NOMO-1 treated with DMSO at 0.1 percent for 48 hours (cell line): ENCODE measurements at regions not wholly inside any gene's neighbourhood (a gene's known extent, or its start where the extent isn't known, plus 50 kb on each side); places are given as distances from the start of the nearest gene placed in this dataset.
"Not testable (repeated sequence)": the region's sequence is repeated elsewhere in the genome, so short reads cannot be mapped to it uniquely, and the experiment has no call there.

Experiments used
- DNase-seq: peaks from one replicate; lab custom pipeline; 2025; ENCODE audit not compliant: unreplicated experiment; lab: John Stamatoyannopoulos, UW

DNA sequence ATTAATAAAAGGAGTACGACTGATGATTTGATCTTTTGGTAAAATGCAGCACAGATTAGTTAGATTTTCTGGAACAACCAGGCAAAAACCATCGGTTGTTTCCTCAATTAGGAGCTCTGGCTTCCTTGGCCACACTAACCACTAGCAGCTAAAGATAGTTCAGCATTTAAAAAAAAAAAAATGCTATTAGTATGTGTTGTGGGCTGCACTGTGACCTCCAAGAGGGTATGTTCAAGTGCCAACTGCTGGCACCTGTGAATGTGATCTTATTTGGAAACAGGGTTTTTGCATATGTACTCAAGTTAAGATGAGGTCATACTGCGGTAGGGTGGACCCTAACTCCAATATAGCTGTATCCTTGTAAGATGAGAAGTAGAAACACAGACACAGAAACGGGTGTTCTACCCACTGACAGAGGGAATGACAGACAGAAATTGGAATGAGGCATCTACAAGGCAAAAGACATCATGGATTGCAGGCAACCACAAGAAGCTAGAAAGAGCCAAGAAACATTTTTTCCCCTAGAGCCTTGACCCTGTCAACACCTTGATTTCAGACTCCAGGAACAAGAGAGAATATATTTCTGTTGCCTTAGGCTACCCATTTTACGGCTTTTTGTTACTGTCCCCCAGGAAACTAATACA, 534.6 kb upstream of the ROBO2 start:
- DNase-seq: no peak

DNA sequence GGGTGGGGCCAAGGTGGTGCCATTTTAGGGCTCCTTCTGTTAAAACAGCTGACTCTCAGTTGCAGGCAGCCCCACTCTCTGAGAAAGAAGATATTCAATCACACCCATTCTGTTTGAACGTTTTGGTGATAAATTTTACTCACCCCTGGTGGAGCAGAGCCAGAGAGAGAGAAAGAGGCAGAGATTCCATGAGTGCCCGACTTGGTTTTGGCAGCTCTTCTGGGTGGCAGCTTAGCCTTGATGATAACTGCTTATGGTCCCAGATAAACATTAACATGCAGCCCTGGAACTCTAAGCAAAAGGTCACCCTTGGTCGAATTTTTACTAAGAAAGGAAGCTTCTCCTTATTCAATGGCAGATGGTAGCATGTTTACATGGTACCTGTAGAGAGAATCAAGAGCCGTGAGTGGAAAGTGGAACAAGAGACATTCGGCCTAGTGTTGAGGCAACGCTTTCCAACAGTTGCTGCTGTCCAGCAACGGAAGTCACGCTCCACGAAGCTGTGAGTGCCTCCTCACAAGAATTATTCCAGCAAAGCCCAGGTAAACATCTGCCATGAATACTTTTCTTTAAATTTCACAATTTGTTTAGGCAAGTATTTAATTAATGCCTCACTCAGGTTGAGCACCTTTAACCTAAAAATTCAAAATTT, 530.6 kb upstream of the ROBO2 start:
- DNase-seq: no peak

DNA sequence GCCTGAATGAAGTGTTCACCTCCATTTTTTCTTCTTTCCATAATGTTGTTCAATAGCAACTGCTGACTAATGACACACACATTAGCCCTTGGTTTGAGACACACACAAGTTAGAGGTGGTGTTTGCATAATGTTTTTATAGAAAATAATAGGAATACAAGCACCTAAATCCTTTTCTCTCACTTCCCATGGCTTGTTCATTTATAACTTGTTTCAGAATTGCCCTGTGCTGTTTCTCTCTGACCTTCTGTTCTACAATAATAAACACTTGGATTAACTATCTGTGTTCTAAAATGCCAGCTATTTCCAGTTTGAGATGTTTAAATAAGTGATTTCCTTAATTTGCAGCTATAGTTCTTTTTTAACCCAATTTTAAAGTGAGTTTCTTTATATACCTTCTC, 525.1 kb upstream of the ROBO2 start:
- no peak for DNase-seq

DNA sequence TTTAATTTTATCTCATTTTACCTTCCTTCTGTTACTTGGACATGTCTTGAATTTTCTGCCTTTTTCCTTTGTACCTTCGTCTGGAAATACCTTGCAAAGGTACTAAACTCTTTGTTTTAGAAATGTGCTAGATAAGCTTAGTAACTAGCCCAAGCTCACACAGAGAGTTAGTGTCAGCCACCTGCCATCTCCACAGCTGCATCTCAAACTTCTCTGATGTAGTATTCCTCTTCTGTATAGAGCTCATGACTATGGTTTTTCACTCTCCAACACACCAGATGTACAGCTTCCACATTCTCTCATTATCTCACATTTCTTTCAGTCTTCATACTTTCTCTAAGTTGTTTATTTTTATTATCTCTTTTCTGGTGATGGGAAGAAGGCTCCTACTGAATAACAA, 516.6 kb upstream of the ROBO2 start:
- DNase-seq: no peak

DNA sequence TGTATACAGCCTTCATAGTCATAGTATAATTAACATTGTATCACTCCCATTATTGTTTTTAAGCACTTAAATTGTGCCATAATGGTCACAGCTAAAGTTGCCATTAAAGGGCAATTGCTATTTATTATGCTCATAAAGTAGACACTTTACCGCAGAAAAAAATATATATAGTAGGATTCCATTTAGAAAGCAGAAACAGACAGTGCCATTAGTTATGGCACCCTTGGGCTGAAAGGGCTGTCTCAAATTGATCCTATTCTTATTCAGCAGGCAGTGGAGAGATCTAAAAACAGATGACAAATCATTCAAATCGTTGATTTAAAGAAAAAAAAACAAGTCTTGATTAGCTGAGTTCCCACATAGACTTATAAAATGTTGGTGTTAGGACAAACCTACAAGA, 514.2 kb upstream of the ROBO2 start:
- DNase-seq: no peak

DNA sequence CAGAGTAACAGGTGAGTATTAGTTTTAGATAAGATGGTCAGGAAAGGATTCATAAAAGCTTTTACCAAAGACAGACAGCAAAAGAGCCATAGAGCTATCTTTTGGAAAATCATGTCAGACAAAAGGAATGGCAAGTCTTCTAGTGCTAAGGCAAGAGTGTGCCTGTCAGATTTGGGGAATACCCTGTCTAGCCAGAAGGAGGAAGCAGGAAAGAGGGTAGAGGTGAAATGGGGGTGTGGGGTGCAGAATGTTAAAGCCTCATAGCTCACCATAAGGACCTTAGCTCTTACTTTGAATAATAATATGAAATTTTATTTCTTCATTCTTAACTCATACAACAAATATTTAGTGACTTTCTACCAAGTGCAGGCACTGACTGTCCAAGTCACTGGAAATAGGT, 512.1 kb upstream of the ROBO2 start:
- DNase-seq: no peak

DNA sequence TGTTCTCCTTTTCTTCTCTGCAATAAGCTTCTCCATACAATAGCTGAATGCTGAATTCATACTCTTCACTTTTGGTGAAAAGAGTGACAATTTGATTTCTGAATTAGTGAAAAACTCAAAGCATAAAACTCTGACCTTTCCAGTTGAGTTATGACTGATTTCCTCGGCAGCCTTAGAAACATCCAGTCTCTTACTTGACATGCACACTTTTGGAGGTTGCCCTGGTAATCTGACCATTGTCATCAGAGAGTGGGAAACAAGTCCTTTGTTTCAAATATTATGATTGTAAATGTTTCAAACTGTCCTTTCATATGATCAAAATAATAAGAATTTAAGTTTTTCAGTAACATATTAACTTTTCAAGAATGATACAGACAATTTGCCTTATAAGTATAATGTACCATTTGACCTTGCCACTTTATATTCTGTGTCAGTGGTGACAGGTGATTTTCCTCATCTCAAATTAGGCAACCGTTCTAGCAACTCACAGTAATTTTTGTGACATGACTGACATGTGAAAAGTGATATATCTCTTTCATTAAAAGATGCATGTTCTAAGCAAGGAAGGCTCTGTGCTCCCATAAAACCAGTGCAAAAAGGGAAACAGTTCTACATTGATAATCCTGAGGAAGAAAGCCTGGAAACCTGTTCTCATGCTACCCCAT, 507.6 kb upstream of the ROBO2 start:
- DNase-seq: no peak

DNA sequence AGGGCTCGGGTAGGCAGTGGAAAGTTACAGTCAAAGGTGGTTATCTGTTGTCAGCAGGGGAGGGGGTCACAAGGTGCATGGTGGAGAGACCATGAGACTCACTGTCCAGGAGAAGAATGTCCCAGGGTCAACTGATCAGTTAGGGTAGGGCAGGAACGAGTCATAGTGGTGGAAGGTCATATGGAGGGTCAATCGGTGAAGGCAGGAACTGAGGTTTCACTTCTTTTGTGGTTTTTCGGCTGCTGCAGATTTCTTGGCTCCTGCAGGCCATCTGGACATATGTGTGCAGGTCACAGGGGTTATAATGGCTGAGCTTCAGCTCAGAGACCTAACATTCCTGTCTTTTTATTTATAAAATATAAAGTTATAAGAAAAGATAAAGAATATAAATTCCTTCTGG, 506.2 kb upstream of the ROBO2 start:
- not testable (repeated sequence) for DNase-seq

DNA sequence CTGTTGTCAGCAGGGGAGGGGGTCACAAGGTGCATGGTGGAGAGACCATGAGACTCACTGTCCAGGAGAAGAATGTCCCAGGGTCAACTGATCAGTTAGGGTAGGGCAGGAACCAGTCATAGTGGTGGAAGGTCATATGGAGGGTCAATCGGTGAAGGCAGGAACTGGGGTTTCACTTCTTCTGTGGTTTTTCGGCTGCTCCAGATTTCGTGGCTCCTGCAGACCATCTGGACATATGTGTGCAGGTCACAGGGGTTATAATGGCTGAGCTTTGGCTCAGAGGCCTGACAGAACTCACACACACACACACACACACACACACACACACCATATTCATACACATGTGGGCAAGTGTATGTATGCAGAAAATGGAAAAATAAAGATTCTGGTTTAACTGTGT, 502.0 kb upstream of the ROBO2 start:
- peak; percentile 9 for DNase-seq

DNA sequence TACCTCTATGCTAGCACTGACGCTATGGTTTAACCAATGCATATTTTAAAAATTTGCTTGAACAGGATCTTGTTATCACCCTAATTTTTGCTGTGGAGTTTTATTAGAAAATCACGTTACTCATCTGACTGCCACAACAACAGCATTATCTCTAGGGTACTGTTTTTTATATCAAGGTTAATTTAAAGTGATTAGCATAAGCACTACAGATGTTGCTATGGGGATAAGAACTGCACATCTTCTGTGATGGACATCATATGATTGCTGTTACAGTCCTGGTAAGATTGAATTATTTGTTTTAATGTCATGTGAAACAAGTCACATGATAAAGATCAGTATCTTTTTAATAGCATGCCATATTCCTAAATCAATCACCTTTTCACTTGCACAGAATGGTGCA, 492.2 kb upstream of the ROBO2 start:
- no peak for DNase-seq

DNA sequence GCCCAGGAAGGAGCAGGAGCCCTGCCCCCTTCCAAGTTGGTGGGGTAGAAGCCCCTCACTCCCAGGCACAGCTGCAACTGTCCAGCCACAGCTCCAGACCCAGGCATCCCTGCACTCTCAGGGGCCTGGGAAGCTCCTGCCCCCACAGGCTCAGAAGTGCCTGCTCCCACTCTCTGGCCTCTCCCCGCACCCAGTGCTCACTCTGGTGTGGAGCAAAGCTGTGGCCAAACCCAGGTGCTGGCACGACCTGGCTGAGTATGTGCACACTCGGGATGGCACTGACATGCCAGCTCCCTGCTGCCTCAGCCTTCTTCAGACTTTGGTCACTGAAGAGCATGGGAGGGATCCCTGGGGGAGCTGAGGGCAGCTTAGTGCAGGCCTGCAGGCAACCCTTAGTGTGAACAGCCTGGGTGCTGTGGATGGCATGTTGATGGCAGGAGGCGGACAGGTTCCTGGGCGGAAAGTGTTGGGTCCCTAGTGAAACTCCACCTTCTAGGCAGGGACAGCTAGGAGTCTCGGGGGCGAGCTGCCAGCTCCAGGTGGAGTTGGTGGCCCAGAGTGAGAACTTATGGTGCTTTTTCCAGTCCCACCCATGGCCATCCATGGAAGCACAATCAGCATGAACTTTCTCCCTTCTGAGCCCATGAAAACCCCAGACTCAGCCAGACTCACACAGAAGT, 489.2 kb upstream of the ROBO2 start:
- no peak for DNase-seq

DNA sequence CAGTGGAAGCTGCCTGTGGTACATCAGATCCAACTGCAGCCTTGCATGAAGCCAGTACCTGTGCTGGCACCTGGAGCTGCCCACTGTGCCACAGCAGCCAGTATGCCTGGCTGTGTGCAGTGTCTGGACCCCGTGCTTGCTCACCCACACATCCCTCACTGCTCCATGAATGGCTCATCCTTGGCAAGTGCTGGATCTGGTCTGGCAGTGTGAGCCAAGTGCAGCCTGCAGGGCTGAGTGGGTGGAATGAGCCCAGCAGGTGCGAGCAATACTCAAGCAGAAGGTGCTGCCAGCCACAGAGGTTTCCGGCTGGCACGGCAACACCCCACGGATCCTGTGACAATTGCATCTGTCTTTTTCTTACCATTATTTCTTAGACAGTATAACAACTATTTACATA, 488.2 kb upstream of the ROBO2 start:
- no peak for DNase-seq

DNA sequence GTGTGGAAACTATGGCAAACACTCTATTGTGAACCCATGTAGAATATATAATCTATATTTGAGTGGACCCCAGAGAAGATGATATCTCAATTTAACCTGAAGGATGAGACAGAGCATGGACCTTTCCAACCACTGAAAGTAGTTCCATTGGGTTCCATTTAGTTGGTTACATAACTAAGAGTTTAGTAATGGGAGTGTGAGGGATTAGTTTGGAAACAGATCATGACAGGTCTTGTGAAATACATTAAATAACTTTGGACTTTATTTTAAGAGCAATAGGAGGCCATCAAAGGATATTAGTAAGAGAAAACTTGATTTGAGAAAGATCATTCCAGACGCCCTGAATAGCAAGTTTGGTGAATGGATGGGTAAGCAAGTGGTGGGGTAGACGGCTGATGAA, 487.2 kb upstream of the ROBO2 start:
- no peak for DNase-seq

DNA sequence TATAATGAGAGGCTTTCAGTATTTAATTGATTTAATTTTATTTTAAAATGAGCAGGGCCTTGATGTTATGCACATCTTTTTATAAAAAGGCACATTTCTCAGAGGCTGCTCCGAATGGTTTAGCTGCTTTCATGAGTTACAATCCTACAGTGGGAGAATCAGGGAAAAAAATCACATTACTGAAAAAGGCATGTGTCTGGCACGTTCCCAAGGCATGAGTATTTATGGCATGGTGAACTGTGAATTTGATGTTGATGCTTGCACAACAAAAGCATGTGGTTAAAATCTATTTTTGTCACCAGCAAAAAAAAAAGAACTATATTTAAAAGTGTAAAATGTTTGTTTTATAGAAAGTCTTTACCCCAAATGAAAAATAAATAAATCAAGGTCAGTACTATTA, 485.2 kb upstream of the ROBO2 start:
- peak; percentile 42 for DNase-seq

DNA sequence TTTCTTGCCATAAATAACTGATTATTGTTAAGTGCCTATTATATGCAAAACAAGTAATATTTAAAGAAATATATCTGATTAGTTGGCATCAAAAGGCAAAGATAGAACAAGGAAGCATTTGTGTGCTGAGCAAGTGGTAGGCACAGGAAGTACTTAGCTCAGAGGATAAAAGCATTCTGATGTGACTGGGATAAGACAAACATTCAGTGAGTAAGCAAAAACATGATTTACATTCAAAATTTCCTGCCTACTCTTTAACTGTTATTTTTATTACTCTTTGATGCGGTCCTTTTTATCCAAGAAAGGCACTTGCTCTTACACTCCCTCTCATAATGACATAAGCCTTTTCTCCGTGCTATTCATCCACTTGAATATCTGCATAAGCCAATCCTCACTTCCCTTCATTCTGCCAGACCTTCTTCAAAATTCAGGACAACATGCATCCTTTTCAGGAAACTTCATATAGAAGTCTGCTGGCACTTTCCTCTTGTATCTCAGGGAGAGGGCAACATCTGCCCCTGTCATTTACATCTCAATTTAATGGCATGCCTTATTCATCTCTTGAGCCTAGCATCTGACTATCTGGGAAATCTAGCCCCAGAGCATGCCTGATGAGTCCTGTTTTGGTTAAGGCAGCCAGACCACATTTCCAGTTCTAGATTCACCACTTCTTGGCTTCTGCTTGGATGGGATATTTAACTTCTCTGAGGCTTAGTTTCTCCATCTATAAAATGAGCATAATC, 478.2 kb upstream of the ROBO2 start:
- no peak for DNase-seq

DNA sequence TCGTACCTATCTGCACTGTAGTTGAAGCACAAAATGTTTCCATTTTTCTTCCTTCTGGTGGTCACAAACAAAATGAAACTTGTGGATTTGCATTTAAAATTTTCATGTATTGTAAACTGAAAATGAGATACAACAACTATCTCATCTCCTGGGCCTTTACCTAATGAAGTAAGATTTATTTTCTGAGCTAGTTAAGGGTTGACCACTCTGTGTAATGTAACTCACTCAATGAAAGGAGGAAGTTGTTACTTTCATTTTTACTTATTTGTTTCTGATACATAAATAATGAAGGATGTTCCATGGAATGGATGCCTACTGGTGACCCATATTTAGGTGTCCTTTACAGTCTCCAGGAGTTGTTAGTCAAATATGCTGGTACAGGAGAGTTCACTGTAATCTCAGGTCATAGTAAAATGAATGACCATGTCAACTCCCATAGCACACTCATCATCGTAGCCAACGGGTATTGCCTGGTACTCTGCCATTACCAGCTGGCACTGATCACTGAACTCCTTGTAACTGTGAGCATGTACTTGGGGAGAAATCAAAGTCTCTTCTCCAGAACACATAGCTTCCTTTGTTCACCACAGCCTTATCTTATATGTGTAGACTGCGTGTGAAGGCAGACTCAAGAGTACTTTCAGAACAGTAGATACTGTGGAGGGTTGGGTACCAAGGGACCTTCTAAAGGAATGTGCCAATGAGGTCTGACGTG, 474.2 kb upstream of the ROBO2 start:
- DNase-seq: peak; percentile 34

DNA sequence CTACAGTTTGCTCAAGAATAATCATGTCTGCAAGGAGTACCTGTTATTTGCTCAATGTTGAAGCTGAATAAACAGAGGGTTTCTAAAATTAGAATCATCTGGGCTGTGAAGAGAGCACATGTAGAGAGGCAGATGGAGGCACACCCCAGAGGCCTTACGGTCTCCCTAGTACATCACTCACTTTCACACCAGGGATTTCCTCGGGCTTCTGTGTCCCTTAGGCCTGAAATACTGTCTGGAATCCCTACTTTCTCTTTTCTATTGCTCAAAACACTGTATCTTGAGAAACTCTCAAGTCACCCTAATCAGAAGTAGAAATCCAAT, 473.7 kb upstream of the ROBO2 start:
- no peak for DNase-seq

DNA sequence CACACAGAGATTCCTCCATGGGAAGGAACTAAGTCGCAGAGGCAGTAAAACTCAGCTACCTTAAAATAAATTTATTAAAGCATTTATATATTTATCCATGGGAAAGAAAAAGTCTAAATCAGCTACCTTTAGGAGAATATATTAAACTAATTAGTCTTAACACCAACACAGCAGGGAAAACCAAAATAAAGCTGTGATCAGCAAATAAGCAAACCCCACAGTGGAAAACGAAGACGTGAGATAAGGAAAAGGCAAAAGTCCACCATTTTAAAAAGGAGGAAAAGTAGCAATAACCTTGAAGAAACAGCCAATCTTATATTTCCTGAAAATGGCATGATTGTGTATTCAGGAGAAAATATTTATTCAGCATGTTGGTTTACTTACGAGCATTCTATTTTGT, 473.0 kb upstream of the ROBO2 start:
- no peak for DNase-seq

DNA sequence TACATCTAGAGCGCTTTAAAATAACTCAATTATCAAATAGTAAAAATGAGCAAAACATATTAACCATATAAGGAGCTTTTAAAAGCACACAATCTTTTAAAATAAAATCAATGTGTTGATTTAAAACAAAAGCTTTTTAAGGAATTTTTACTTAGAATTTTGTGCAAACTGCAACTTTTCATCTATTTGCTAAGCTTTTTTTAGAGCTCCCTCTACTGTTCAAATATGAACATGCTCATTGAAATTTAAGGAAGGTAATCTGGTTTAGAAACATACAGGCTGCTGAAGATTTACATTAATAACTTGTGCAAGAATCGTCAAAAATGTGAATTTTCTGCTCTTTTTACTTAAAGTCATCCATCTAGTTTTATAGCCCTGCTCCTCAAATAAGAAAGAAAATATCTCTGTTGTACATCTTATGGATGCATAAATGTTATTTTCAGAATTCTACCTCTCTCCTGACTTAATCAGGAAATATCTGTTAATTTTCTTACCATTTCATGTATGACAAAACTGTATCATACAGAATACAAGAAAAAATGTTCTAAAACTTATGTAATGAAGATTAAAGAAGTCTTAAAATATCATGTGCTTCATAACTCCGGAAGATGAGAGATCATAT, 469.4 kb upstream of the ROBO2 start:
- DNase-seq: peak; percentile 47

DNA sequence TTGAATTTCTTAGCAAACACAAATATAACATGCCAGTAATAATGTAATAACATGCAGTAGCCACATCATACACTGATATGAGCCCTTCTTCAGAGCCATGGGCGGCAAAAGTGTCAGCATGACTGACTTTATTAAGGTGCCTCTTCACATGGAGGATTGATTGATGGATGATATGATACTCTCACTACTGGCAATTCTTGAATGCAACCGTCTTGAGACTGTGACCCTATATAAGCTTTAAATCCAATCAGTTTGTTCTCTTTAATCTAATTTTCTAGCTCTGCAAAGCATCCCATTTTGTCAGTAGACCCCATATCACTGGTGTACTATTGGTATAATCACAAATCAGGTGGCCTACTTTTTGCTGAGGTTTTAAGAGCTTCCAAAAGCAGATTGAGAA, 463.7 kb upstream of the ROBO2 start:
- no peak for DNase-seq
